ENCODE measurements at regions not wholly inside any gene's neighbourhood (a gene's known extent, or its start where the extent isn't known, plus 50 kb on each side); places are given as distances from the start of the nearest gene placed in this dataset.

DNA sequence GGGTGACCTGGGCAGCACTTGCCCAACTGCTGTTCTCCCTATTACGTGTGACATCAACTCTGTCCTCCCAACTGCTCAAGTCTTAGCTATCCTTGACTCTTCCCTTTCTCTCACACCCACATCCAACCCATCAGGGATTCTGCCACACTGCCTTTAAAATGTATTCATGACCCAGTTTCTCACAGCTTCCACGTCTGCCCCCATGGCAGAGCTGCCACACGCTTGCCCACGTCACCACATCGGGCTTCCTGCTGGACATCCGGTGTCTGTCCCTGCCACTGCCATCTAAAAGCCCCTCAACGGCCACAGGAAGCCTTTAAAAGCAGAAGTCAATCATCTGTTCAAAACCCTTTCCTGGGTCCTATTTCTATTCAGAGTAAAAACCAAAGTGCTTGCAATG lies 233.1 kb upstream of the POU3F3 start:
- Histone ChIP-seq H3K27ac (ENCODE audit: low read depth in 2 of 2, low read length in 1 of 2) (no peak overlapping the region), H3K27me3 (ENCODE audit: control insufficient read depth in 1 of 2, insufficient read depth in 2 of 2, low read length in 2 of 2) (no peaks in the 10 kb centered on the region), H3K9me3 (ENCODE audit: control insufficient read depth in 2 of 2, insufficient read depth in 1 of 2, low read depth in 1 of 2, low read length in 1 of 2) (no peaks in the 10 kb centered on the region), H3K4me3 (ENCODE audit: low read depth in 1 of 2, low read length in 2 of 2) (no peak overlapping the region), H3K36me3 (ENCODE audit: control insufficient read depth in 2 of 2, insufficient read depth in 2 of 2, low read length in 1 of 2) (no peaks in the 10 kb centered on the region), H3K4me1 (ENCODE audit: control insufficient read depth in 2 of 2, insufficient read depth in 2 of 2, low read length in 1 of 2) (no peaks in the 10 kb centered on the region)
- 73 to 76% methylated on average over 7 of the region's 7 CpGs for WGBS, 2 donors

- Histone ChIP-seq H3K9me3 (ENCODE audit: control insufficient read depth in 2 of 2, insufficient read depth in 1 of 2, low read depth in 1 of 2, low read length in 1 of 2) (no peaks in the 10 kb centered on the region), H3K36me3 (ENCODE audit: control insufficient read depth in 2 of 2, insufficient read depth in 2 of 2, low read length in 1 of 2) (no peaks in the 10 kb centered on the region), H3K4me3 (ENCODE audit: low read depth in 1 of 2, low read length in 2 of 2) (no peak overlapping the region), H3K27ac (ENCODE audit: low read depth in 2 of 2, low read length in 1 of 2) (no peak overlapping the region), H3K4me1 (ENCODE audit: control insufficient read depth in 2 of 2, insufficient read depth in 2 of 2, low read length in 1 of 2) (no peaks in the 10 kb centered on the region), H3K27me3 (ENCODE audit: control insufficient read depth in 1 of 2, insufficient read depth in 2 of 2, low read length in 2 of 2) (no peaks in the 10 kb centered on the region)
- WGBS, 2 donors, result 83 to 84% methylated on average over 5 of the region's 5 CpGs
Observed at GRCh38 chr2:104635608-104636007, 218.3 kb upstream of the POU3F3 start.

DNA sequence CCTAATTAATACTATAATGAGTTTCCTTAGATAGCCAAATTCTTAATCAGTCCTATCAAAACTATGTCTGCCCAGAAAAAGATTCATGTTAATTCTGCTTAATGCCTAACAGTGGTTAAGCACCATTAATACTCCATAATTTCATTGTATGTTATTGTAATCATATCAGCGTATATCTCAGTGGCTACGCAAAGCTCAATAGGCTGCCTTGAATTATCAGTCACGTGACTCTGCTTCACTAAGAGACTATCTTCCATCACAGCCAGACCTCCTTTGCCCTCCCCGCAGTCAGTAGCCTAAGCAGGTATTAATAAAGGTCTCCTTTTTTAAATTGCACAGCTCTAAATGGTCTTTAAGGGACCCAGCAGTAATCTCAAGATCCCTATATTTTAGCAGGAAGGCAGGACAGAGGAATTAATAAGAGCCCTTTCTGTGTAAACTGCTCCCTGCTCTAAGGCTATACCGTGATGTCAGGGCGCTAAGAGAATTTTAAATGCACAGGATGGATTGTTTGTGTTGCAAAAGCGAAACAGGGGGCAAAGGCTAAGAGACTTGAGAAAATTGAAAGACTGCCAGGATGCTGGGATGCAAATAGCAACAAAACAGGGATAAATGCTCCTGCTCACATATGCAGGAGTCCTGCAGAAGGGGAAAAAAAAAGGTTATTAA lies 215.6 kb upstream of the POU3F3 start:
- WGBS, 2 donors, result 58 to 60% methylated on average over 7 of the region's 7 CpGs
- H3K4me1 ChIP-seq (ENCODE audit: control insufficient read depth in 2 of 2, insufficient read depth in 2 of 2, low read length in 1 of 2), result no peaks in the 10 kb centered on the region
- H3K27ac ChIP-seq (ENCODE audit: low read depth in 2 of 2, low read length in 1 of 2), result no peak overlapping the region
- H3K27me3 ChIP-seq (ENCODE audit: control insufficient read depth in 1 of 2, insufficient read depth in 2 of 2, low read length in 2 of 2), result no peaks in the 10 kb centered on the region
- H3K9me3 ChIP-seq (ENCODE audit: control insufficient read depth in 2 of 2, insufficient read depth in 1 of 2, low read depth in 1 of 2, low read length in 1 of 2), result no peaks in the 10 kb centered on the region
- no peak overlapping the region for H3K4me3 ChIP-seq (ENCODE audit: low read depth in 1 of 2, low read length in 2 of 2)
- H3K36me3 ChIP-seq (ENCODE audit: control insufficient read depth in 2 of 2, insufficient read depth in 2 of 2, low read length in 1 of 2), result no peaks in the 10 kb centered on the region

DNA sequence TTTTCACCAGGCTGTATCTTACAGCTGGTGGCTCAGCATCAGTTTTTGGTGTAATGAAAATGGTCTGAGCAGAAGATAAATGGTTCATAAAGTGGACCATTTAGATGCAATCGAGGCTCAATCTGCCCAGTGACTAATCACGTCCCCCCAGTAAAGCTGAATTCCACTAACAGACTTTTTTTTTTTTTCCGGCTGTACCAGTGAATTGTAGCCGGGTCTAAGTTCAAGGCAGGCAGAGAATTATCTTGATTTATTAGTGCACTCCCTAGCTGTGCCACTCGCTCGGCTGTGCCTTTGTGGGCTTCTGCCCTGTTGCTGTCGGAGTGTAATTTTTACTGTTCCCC lies 215.1 kb upstream of the POU3F3 start:
- WGBS, 2 donors, result 48 to 62% methylated on average over 7 of the region's 7 CpGs
- Histone ChIP-seq H3K27me3 (ENCODE audit: control insufficient read depth in 1 of 2, insufficient read depth in 2 of 2, low read length in 2 of 2) (no peaks in the 10 kb centered on the region), H3K4me1 (ENCODE audit: control insufficient read depth in 2 of 2, insufficient read depth in 2 of 2, low read length in 1 of 2) (no peaks in the 10 kb centered on the region), H3K36me3 (ENCODE audit: control insufficient read depth in 2 of 2, insufficient read depth in 2 of 2, low read length in 1 of 2) (no peaks in the 10 kb centered on the region), H3K9me3 (ENCODE audit: control insufficient read depth in 2 of 2, insufficient read depth in 1 of 2, low read depth in 1 of 2, low read length in 1 of 2) (no peaks in the 10 kb centered on the region), H3K27ac (ENCODE audit: low read depth in 2 of 2, low read length in 1 of 2) (no peak overlapping the region), H3K4me3 (ENCODE audit: low read depth in 1 of 2, low read length in 2 of 2) (no peak overlapping the region)

- no peak overlapping the region for H3K27ac ChIP-seq (ENCODE audit: low read depth in 2 of 2, low read length in 1 of 2)
- no peaks in the 10 kb centered on the region for H3K27me3 ChIP-seq (ENCODE audit: control insufficient read depth in 1 of 2, insufficient read depth in 2 of 2, low read length in 2 of 2)
- H3K4me1 ChIP-seq (ENCODE audit: control insufficient read depth in 2 of 2, insufficient read depth in 2 of 2, low read length in 1 of 2), result no peaks in the 10 kb centered on the region
- no peak overlapping the region for H3K4me3 ChIP-seq (ENCODE audit: low read depth in 1 of 2, low read length in 2 of 2)
- no peaks in the 10 kb centered on the region for H3K36me3 ChIP-seq (ENCODE audit: control insufficient read depth in 2 of 2, insufficient read depth in 2 of 2, low read length in 1 of 2)
- WGBS, 2 donors, result 63 to 68% methylated on average over 2 of the region's 2 CpGs
- no peaks in the 10 kb centered on the region for H3K9me3 ChIP-seq (ENCODE audit: control insufficient read depth in 2 of 2, insufficient read depth in 1 of 2, low read depth in 1 of 2, low read length in 1 of 2)
Observed at GRCh38 chr2:104641786-104642185, 212.1 kb upstream of the POU3F3 start.

- Histone ChIP-seq H3K27ac (ENCODE audit: low read depth in 2 of 2, low read length in 1 of 2) (no peak overlapping the region), H3K9me3 (ENCODE audit: control insufficient read depth in 2 of 2, insufficient read depth in 1 of 2, low read depth in 1 of 2, low read length in 1 of 2) (no peaks in the 10 kb centered on the region), H3K4me3 (ENCODE audit: low read depth in 1 of 2, low read length in 2 of 2) (no peak overlapping the region), H3K36me3 (ENCODE audit: control insufficient read depth in 2 of 2, insufficient read depth in 2 of 2, low read length in 1 of 2) (no peaks in the 10 kb centered on the region), H3K27me3 (ENCODE audit: control insufficient read depth in 1 of 2, insufficient read depth in 2 of 2, low read length in 2 of 2) (no peaks in the 10 kb centered on the region), H3K4me1 (ENCODE audit: control insufficient read depth in 2 of 2, insufficient read depth in 2 of 2, low read length in 1 of 2) (no peaks in the 10 kb centered on the region)
- 59 to 60% methylated on average over 2 of the region's 2 CpGs for WGBS, 2 donors
Observed at GRCh38 chr2:104648376-104648775, 205.5 kb upstream of the POU3F3 start.

- Histone ChIP-seq H3K27ac (ENCODE audit: low read depth in 2 of 2, low read length in 1 of 2) (no peak overlapping the region), H3K27me3 (ENCODE audit: control insufficient read depth in 1 of 2, insufficient read depth in 2 of 2, low read length in 2 of 2) (no peaks in the 10 kb centered on the region), H3K36me3 (ENCODE audit: control insufficient read depth in 2 of 2, insufficient read depth in 2 of 2, low read length in 1 of 2) (no peaks in the 10 kb centered on the region), H3K4me1 (ENCODE audit: control insufficient read depth in 2 of 2, insufficient read depth in 2 of 2, low read length in 1 of 2) (no peaks in the 10 kb centered on the region), H3K9me3 (ENCODE audit: control insufficient read depth in 2 of 2, insufficient read depth in 1 of 2, low read depth in 1 of 2, low read length in 1 of 2) (no peaks in the 10 kb centered on the region), H3K4me3 (ENCODE audit: low read depth in 1 of 2, low read length in 2 of 2) (no peak overlapping the region)
- 83 to 87% methylated on average over 1 of the region's 1 CpG for WGBS, 2 donors
Observed at GRCh38 chr2:104649866-104650265, 204.0 kb upstream of the POU3F3 start.

- Histone ChIP-seq H3K27ac (ENCODE audit: low read depth in 2 of 2, low read length in 1 of 2) (no peak overlapping the region), H3K36me3 (ENCODE audit: control insufficient read depth in 2 of 2, insufficient read depth in 2 of 2, low read length in 1 of 2) (no peaks in the 10 kb centered on the region), H3K9me3 (ENCODE audit: control insufficient read depth in 2 of 2, insufficient read depth in 1 of 2, low read depth in 1 of 2, low read length in 1 of 2) (no peaks in the 10 kb centered on the region), H3K4me3 (ENCODE audit: low read depth in 1 of 2, low read length in 2 of 2) (no peak overlapping the region), H3K27me3 (ENCODE audit: control insufficient read depth in 1 of 2, insufficient read depth in 2 of 2, low read length in 2 of 2) (no peaks in the 10 kb centered on the region), H3K4me1 (ENCODE audit: control insufficient read depth in 2 of 2, insufficient read depth in 2 of 2, low read length in 1 of 2) (no peaks in the 10 kb centered on the region)
Observed at GRCh38 chr2:104650405-104650996, 203.4 kb upstream of the POU3F3 start.

DNA sequence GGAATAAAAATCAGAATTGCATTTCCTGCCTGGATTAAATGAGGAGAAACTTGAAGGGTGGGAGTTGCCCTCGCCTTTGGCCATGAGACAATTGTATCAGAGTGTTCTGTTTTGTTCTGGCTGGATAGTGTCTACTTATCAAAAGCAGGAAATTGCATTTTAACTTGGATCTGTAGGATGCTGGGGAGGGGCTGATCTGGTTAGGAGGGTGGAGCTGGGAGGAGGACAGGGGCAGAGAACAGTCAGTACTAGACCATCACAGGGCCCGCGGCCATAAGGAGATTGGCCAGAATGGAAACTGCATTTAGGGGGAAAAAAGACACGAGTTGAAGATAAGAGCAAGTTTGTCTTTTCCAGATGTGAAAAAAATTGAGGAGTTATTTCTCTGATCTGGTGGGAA lies 199.1 kb upstream of the POU3F3 start:
- no peak overlapping the region for H3K4me3 ChIP-seq (ENCODE audit: low read depth in 1 of 2, low read length in 2 of 2)
- H3K4me1 ChIP-seq (ENCODE audit: control insufficient read depth in 2 of 2, insufficient read depth in 2 of 2, low read length in 1 of 2), result no peaks in the 10 kb centered on the region
- WGBS, 2 donors, result 59 to 75% methylated on average over 4 of the region's 4 CpGs
- H3K9me3 ChIP-seq (ENCODE audit: control insufficient read depth in 2 of 2, insufficient read depth in 1 of 2, low read depth in 1 of 2, low read length in 1 of 2), result no peaks in the 10 kb centered on the region
- no peaks in the 10 kb centered on the region for H3K27me3 ChIP-seq (ENCODE audit: control insufficient read depth in 1 of 2, insufficient read depth in 2 of 2, low read length in 2 of 2)
- H3K27ac ChIP-seq (ENCODE audit: low read depth in 2 of 2, low read length in 1 of 2), result no peak overlapping the region
- no peaks in the 10 kb centered on the region for H3K36me3 ChIP-seq (ENCODE audit: control insufficient read depth in 2 of 2, insufficient read depth in 2 of 2, low read length in 1 of 2)

DNA sequence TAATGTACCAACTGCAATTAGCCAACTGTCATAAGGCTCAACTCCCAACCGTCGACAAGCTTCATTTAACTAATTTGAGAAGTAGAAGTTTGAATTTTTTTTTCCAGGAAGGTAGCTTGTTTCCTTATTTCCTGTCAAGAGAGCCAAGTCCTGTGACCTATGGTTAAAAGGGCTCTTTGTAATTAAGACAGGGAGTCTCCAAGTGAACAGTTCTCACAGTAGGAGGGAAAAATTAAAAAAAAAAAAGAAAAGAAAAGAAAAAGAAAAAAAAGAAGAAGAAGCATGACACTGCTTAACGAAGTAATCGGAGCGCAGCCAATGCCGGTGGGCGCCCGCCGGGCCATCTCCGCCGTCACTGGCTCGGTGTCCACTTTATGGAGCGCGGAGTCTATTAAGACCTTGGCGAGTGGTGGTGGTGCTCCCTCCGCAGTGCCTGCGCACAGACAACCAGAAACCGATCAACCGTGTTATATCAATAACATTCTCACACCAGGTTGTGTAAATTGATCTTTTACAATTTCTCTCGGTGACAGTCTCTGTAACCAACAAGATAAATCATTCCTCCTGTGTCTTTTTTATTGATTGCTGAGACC lies 197.2 kb upstream of the POU3F3 start:
- H3K4me1 ChIP-seq (ENCODE audit: control insufficient read depth in 2 of 2, insufficient read depth in 2 of 2, low read length in 1 of 2), result no peaks in the 10 kb centered on the region
- no peak overlapping the region for H3K4me3 ChIP-seq (ENCODE audit: low read depth in 1 of 2, low read length in 2 of 2)
- no peak overlapping the region for H3K27ac ChIP-seq (ENCODE audit: low read depth in 2 of 2, low read length in 1 of 2)
- H3K9me3 ChIP-seq (ENCODE audit: control insufficient read depth in 2 of 2, insufficient read depth in 1 of 2, low read depth in 1 of 2, low read length in 1 of 2), result no peaks in the 10 kb centered on the region
- no peaks in the 10 kb centered on the region for H3K36me3 ChIP-seq (ENCODE audit: control insufficient read depth in 2 of 2, insufficient read depth in 2 of 2, low read length in 1 of 2)
- no peaks in the 10 kb centered on the region for H3K27me3 ChIP-seq (ENCODE audit: control insufficient read depth in 1 of 2, insufficient read depth in 2 of 2, low read length in 2 of 2)
- WGBS, 2 donors, result 52 to 69% methylated on average over 20 of the region's 20 CpGs
